HCT116 (cell line): ENCODE measurements at regions not wholly inside any gene's neighbourhood (a gene's known extent, or its start where the extent isn't known, plus 50 kb on each side); places are given as distances from the start of the nearest gene placed in this dataset.

Experiments
- ATAC-seq: fragments of 200-7000 bp; cut with Tn5 transposase; 2 replicates; pipeline ENCODE4 v1.9.1; 2020; ENCODE audit warnings: mild to moderate bottlenecking, moderate library complexity
- BruUV-seq: library from RNA; stranded (reverse); fragments of 400-500 nt; replicated peaks from 2 replicates; lab custom pipeline; 2021; lab: Mats Ljungman, UMichigan
- CTCF ChIA-PET: fragments of 300-600 bp; sonication (Branson Sonifier 250); formaldehyde crosslinking; loops from one replicate; lab custom pipeline; 2021; ENCODE audit warnings: antibody characterized with exemption; lab: Charles Lee
- POLR2A ChIA-PET: fragments of 300-600, 350-600 bp; sonication (Branson Sonifier 250); formaldehyde crosslinking; loops from one replicate; lab custom pipeline; 2021; ENCODE audit warnings: antibody characterized with exemption; lab: Charles Lee
- RAD21 ChIA-PET, 2 experiments: fragments of 300-600 bp; sonication (Branson Sonifier 250); formaldehyde crosslinking; loops; one replicate each; lab custom pipeline; 2023; ENCODE audit warnings: low total read pairs in 2 of 2; ENCODE audit not compliant: uncharacterized antibody in 2 of 2, unreplicated experiment in 2 of 2, low non-redundant PET in 1 of 2; lab: Charles Lee
- DNase-seq: peaks from one replicate; pipeline ENCODE4 v3.0.0-alpha.2; 2010; ENCODE audit warnings: low read depth, low spot score
- H2AFZ ChIP-seq: fragments of 200-600 bp; shearing (Covaris generic), sonication (generic); 2 replicates; pipeline ENCODE4 v1.6.1; 2017; ENCODE audit warnings: low read depth, mixed run types, mixed read lengths, antibody characterized with exemption, low read length; ENCODE audit not compliant: poor library complexity, severe bottlenecking
- H3K27ac ChIP-seq: 2 replicates; pipeline ENCODE4 v1.5.1; 2012; ENCODE audit warnings: low read depth, low read length
- H3K27me3 ChIP-seq: fragments of 200-600 bp; sonication (generic); 2 replicates; pipeline ENCODE4 v1.6.1; 2016; ENCODE audit warnings: mixed run types, low read length, mixed read lengths; ENCODE audit not compliant: insufficient read depth
- H3K36me3 ChIP-seq, 2 experiments: fragments of 200-500 bp in 1 of 2; fragments of 200-600 bp in 1 of 2; sonication (Bioruptor generic) in 1 of 2; sonication (generic) in 1 of 2; 2 replicates each; pipeline versions ENCODE4 v1.5.1 to v1.6.1; 2014 to 2016; ENCODE audit warnings: low read length in 2 of 2, inconsistent platforms in 1 of 2, mixed read lengths in 1 of 2, mixed run types in 1 of 2; ENCODE audit not compliant: insufficient read depth in 2 of 2, control insufficient read depth in 1 of 2
- H3K4me1 ChIP-seq, 2 experiments: fragments of 200-600 bp in 1 of 2; sonication (generic) in 1 of 2; 2 replicates each; pipeline versions ENCODE4 v1.5.1 to v1.6.1; 2012 to 2017; ENCODE audit warnings: low read length in 2 of 2, inconsistent platforms in 1 of 2, mild to moderate bottlenecking in 1 of 2, mixed read lengths in 1 of 2, mixed run types in 1 of 2, moderate library complexity in 1 of 2; ENCODE audit not compliant: insufficient read depth in 2 of 2, control insufficient read depth in 1 of 2
- H3K4me2 ChIP-seq: fragments of 200-600 bp; sonication (generic); 2 replicates; pipeline ENCODE4 v1.6.1; 2017; ENCODE audit warnings: mixed run types, low read length, mixed read lengths
- H3K4me3 ChIP-seq, 2 experiments: fragments of 200-600 bp in 1 of 2; sonication (generic) in 1 of 2; replicated peaks in 1 of 2; 2 replicates each; pipeline ENCODE4 v1.5.1; 2011 to 2016; ENCODE audit warnings: low read length in 2 of 2, control low read depth in 1 of 2, low read depth in 1 of 2, mild to moderate bottlenecking in 1 of 2, mixed read lengths in 1 of 2, mixed run types in 1 of 2
- H3K79me2 ChIP-seq: fragments of 200-600 bp; sonication (generic); 2 replicates; pipeline ENCODE4 v1.6.1; 2017; ENCODE audit warnings: mild to moderate bottlenecking, mixed run types, low read length, moderate library complexity, mixed read lengths; ENCODE audit not compliant: insufficient read depth
- H3K9ac ChIP-seq: fragments of 200-600 bp; sonication (generic); 2 replicates; pipeline ENCODE4 v1.6.1; 2016; ENCODE audit warnings: low read length, mixed read lengths
- H3K9me2 ChIP-seq: fragments of 200-600 bp; sonication (generic), shearing (Covaris generic); 2 replicates; pipeline ENCODE4 v1.6.1; 2017; ENCODE audit warnings: mixed run types, mild to moderate bottlenecking, moderate library complexity; ENCODE audit not compliant: insufficient read depth
- H3K9me3 ChIP-seq, 2 experiments: fragments of 200-500 bp in 1 of 2; fragments of 200-600 bp in 1 of 2; sonication (Bioruptor generic) in 1 of 2; sonication (generic) in 1 of 2; 2 replicates each; pipeline ENCODE4 v1.6.1; 2014 to 2017; ENCODE audit warnings: low read length in 2 of 2, mixed read lengths in 2 of 2, inconsistent platforms in 1 of 2, low read depth in 1 of 2, mild to moderate bottlenecking in 1 of 2, mixed run types in 1 of 2, moderate library complexity in 1 of 2; ENCODE audit not compliant: control insufficient read depth in 1 of 2, insufficient read depth in 1 of 2
- H4K20me1 ChIP-seq: fragments of 200-600 bp; sonication (generic), shearing (Covaris generic); 2 replicates; pipeline ENCODE4 v1.6.1; 2017; ENCODE audit warnings: mixed run types, mild to moderate bottlenecking, moderate library complexity; ENCODE audit not compliant: insufficient read depth
- ATF3 ChIP-seq: IDR thresholded peaks from 2 replicates; pipeline ENCODE4 v1.6.1; 2012
- CEBPB ChIP-seq: IDR thresholded peaks from 2 replicates; pipeline ENCODE4 v1.6.1; 2012; ENCODE audit warnings: low read depth
- POLR2A ChIP-seq: IDR thresholded peaks from 2 replicates; pipeline ENCODE4 v1.7.0; 2011; ENCODE audit warnings: borderline replicate concordance; ENCODE audit not compliant: insufficient read depth, insufficient read length; ENCODE audit errors: extremely low read depth
- RAD21 ChIP-seq: IDR thresholded peaks from 2 replicates; pipeline ENCODE4 v1.6.1; 2012; ENCODE audit warnings: low read depth, mild to moderate bottlenecking
- REST ChIP-seq: IDR thresholded peaks from 2 replicates; pipeline ENCODE4 v1.6.1; 2012; ENCODE audit warnings: low read depth
- SIN3A ChIP-seq: IDR thresholded peaks from 2 replicates; pipeline ENCODE4 v1.6.1; 2012; ENCODE audit warnings: low read depth
- YY1 ChIP-seq: IDR thresholded peaks from 2 replicates; pipeline ENCODE4 v1.6.1; 2011; ENCODE audit warnings: low read length, low read depth, moderate library complexity, mild to moderate bottlenecking; ENCODE audit not compliant: insufficient replicate concordance; ENCODE audit errors: extremely low read depth
- ZBTB33 ChIP-seq: IDR thresholded peaks from 2 replicates; pipeline ENCODE4 v1.6.1; 2011; ENCODE audit warnings: mild to moderate bottlenecking, low read length, moderate library complexity; ENCODE audit not compliant: insufficient replicate concordance; ENCODE audit errors: extremely low read depth
- intact Hi-C: fragments of 100-400 bp; cut with micrococcal nuclease; formaldehyde crosslinking; loops from 2 replicates; pipeline ENCODE4 v1.10.0; 2022

- Histone ChIP-seq H4K20me1 (no peaks in the 10 kb centered on the region; the same call in 1 of the 2 replicates), H3K4me2 (no peak overlapping the region), H3K4me1 (no peaks in the 10 kb centered on the region), H3K9me3 (peaks cover 9 to 10% of the 10 kb centered on the region in 2 experiments), H3K79me2 (no peaks in the 10 kb centered on the region), H3K27ac (no peak overlapping the region), H3K9me2 (no peaks in the 10 kb centered on the region), H3K4me3 (no peak overlapping the region), H2AFZ (no peak overlapping the region), H3K9ac (no peak overlapping the region), H3K27me3 (no peaks in the 10 kb centered on the region), H3K36me3 (no peaks in the 10 kb centered on the region)
- ATAC-seq (no peak), DNase-seq (no peak)
- ChIA-PET POLR2A (no interaction called here), RAD21 (no interaction called here), CTCF (no interaction called here)
- BruUV-seq = no TSS peak
- no peak for TF ChIP-seq POLR2A
- TF ChIP-seq RAD21 = no peak
- no peak for TF ChIP-seq ATF3
- no peak for TF ChIP-seq REST
- TF ChIP-seq CEBPB = no peak
- TF ChIP-seq SIN3A = no peak
- intact Hi-C loops = no loop called here
Measured at GRCh38 chr18:64956465-64956864, 794.3 kb upstream of the CDH7 start.

GRCh38 chr18:64949885-64950284 lies 800.9 kb upstream of the CDH7 start:
- no peaks in the 10 kb centered on the region for H3K36me3 ChIP-seq
- no peak for TF ChIP-seq YY1
- TF ChIP-seq POLR2A = no peak
- no peak for TF ChIP-seq ZBTB33
- no peaks in the 10 kb centered on the region for H4K20me1 ChIP-seq
- BruUV-seq = no TSS peak
- no peaks in the 10 kb centered on the region for H3K4me1 ChIP-seq
- ChIA-PET RAD21 (no interaction called here), POLR2A (no interaction called here), CTCF (no interaction called here)
- no peak for DNase-seq
- H3K9ac ChIP-seq = no peak overlapping the region
- H3K9me2 ChIP-seq = no peaks in the 10 kb centered on the region
- no peak overlapping the region for H2AFZ ChIP-seq
- no peak overlapping the region for H3K4me3 ChIP-seq
- peaks cover 3 to 6% of the 10 kb centered on the region in 2 experiments; a peak in 2 of 4 replicates for H3K9me3 ChIP-seq
- no peaks in the 10 kb centered on the region for H3K27me3 ChIP-seq
- no peak overlapping the region for H3K4me2 ChIP-seq
- no peak for ATAC-seq
- H3K27ac ChIP-seq = no peak overlapping the region
- intact Hi-C loops = no loop called here
- no peaks in the 10 kb centered on the region for H3K79me2 ChIP-seq
